SU-DHL-6 (cell line): ENCODE measurements at regions not wholly inside any gene's neighbourhood (a gene's known extent, or its start where the extent isn't known, plus 50 kb on each side); places are given as distances from the start of the nearest gene placed in this dataset.

ENCODE experiments used
- CTCF ChIP-seq: fragments of 200-600 bp; sonication (generic); IDR thresholded peaks from one replicate; pipeline ENCODE4 v1.5.1; 2017; ENCODE audit warnings: antibody characterized with exemption, mild to moderate bottlenecking, low read length, moderate library complexity; ENCODE audit not compliant: insufficient read depth, poor library complexity, severe bottlenecking
- EZH2phosphoT487 ChIP-seq: fragments of 200-600 bp; sonication (generic), shearing (Covaris generic); conservative IDR thresholded peaks from 2 replicates; pipeline ENCODE4 v1.6.1; 2018; ENCODE audit warnings: mild to moderate bottlenecking, antibody characterized with exemption, low read length, moderate library complexity, mixed read lengths

GRCh38 chr5:15367489-15367888 lies 132.5 kb upstream of the FBXL7 start:
- TF ChIP-seq CTCF: no peak
- no peak for TF ChIP-seq EZH2phosphoT487
